Smooth muscle cell (in vitro differentiated cells): ENCODE measurements at regions not wholly inside any gene's neighbourhood (a gene's known extent, or its start where the extent isn't known, plus 50 kb on each side); places are given as distances from the start of the nearest gene placed in this dataset.
A peak's percentile ranks its signal among the peaks of the same experiment; 100 is the strongest.

Experiments used
- DNase-seq: peaks from one replicate; lab custom pipeline; 2025; ENCODE audit not compliant: unreplicated experiment; lab: John Stamatoyannopoulos, UW
- H2AFZ ChIP-seq: fragments of 200-600 bp; sonication (generic); 2 replicates; pipeline ENCODE4 v1.6.0; 2016; ENCODE audit warnings: antibody characterized with exemption, low read depth, mild to moderate bottlenecking
- H3F3A ChIP-seq: fragments of 200-600 bp; sonication (generic); 2 replicates; pipeline ENCODE4 v1.6.0; 2017; ENCODE audit warnings: antibody characterized with exemption, low read depth
- H3K27ac ChIP-seq: fragments of 200-600 bp; sonication (generic); 2 replicates; pipeline ENCODE4 v1.5.1; 2016; ENCODE audit warnings: low read depth, mild to moderate bottlenecking
- H3K27me3 ChIP-seq: fragments of 200-600 bp; sonication (generic); 2 replicates; pipeline ENCODE4 v1.6.1; 2016; ENCODE audit warnings: low read depth, mild to moderate bottlenecking
- H3K36me3 ChIP-seq: fragments of 200-600 bp; sonication (generic); 2 replicates; pipeline ENCODE4 v1.5.1; 2016; ENCODE audit warnings: low read depth
- H3K4me1 ChIP-seq: fragments of 200-600 bp; sonication (generic); 2 replicates; pipeline ENCODE4 v1.5.1; 2016; ENCODE audit warnings: low read depth
- H3K4me2 ChIP-seq: fragments of 200-600 bp; sonication (generic); 2 replicates; pipeline ENCODE4 v1.6.0; 2016; ENCODE audit warnings: mild to moderate bottlenecking
- H3K4me3 ChIP-seq: fragments of 200-600 bp; sonication (generic); 2 replicates; pipeline ENCODE4 v1.5.1; 2016; ENCODE audit warnings: mild to moderate bottlenecking
- H3K79me2 ChIP-seq: fragments of 200-600 bp; sonication (generic); 2 replicates; pipeline ENCODE4 v1.6.0; 2016; ENCODE audit warnings: low read depth, mild to moderate bottlenecking
- H3K9ac ChIP-seq: fragments of 200-600 bp; sonication (generic); 2 replicates; pipeline ENCODE4 v1.6.0; 2016; ENCODE audit warnings: low read depth
- H3K9me3 ChIP-seq: fragments of 200-600 bp; sonication (generic); replicated peaks from 2 replicates; pipeline ENCODE4 v1.5.1; 2016; ENCODE audit warnings: low read depth
- H4K20me1 ChIP-seq: fragments of 200-600 bp; sonication (generic); 2 replicates; pipeline ENCODE4 v1.6.0; 2016; ENCODE audit warnings: low read depth
- WGBS: methylation state at CpG from one replicate; pipeline ENCODE4 v1.1.7; 2016; ENCODE audit warnings: low lambda C conversion rate; 5-methylcytosine and 5-hydroxymethylcytosine counted together
- TF ChIP-seq, protein P1 (sequence below): fragments of 200-600 bp; sonication (generic); IDR thresholded peaks from 2 replicates; pipeline ENCODE4 v1.5.1; 2017; ENCODE audit warnings: borderline replicate concordance, mild to moderate bottlenecking, antibody characterized with exemption; ENCODE audit not compliant: insufficient read depth, poor library complexity, severe bottlenecking

GRCh38 chr4:110975338-110975737 is 352.5 kb upstream of the PITX2 start:
- WGBS: 78% methylated on average over 6 of the region's 6 CpGs
- Histone ChIP-seq H3K79me2 (no peaks in the 10 kb centered on the region), H3F3A (no peaks in the 10 kb centered on the region), H3K9me3 (no peaks in the 10 kb centered on the region), H3K4me1 (peaks cover 3% of the 10 kb centered on the region), H2AFZ (no peak overlapping the region), H3K9ac (no peak overlapping the region), H3K36me3 (no peaks in the 10 kb centered on the region), H3K4me2 (no peak overlapping the region), H3K27me3 (no peaks in the 10 kb centered on the region), H4K20me1 (no peaks in the 10 kb centered on the region), H3K4me3 (no peak overlapping the region), H3K27ac (no peak overlapping the region)
- TF ChIP-seq, protein P1, sequence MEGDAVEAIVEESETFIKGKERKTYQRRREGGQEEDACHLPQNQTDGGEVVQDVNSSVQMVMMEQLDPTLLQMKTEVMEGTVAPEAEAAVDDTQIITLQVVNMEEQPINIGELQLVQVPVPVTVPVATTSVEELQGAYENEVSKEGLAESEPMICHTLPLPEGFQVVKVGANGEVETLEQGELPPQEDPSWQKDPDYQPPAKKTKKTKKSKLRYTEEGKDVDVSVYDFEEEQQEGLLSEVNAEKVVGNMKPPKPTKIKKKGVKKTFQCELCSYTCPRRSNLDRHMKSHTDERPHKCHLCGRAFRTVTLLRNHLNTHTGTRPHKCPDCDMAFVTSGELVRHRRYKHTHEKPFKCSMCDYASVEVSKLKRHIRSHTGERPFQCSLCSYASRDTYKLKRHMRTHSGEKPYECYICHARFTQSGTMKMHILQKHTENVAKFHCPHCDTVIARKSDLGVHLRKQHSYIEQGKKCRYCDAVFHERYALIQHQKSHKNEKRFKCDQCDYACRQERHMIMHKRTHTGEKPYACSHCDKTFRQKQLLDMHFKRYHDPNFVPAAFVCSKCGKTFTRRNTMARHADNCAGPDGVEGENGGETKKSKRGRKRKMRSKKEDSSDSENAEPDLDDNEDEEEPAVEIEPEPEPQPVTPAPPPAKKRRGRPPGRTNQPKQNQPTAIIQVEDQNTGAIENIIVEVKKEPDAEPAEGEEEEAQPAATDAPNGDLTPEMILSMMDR: no peak
- no peak for DNase-seq

- Histone ChIP-seq H2AFZ (peak overlapping the region; percentile 49), H3K27ac (peak overlapping the region; percentile 25), H3K4me1 (peaks cover 3% of the 10 kb centered on the region), H3K36me3 (no peaks in the 10 kb centered on the region), H3K4me3 (no peak overlapping the region), H3K9ac (no peak overlapping the region), H3K4me2 (peak overlapping the region; percentile 16), H3K27me3 (no peaks in the 10 kb centered on the region), H3F3A (peaks cover 2% of the 10 kb centered on the region), H4K20me1 (no peaks in the 10 kb centered on the region), H3K79me2 (no peaks in the 10 kb centered on the region), H3K9me3 (no peaks in the 10 kb centered on the region)
- TF ChIP-seq, protein P1: no peak
- DNase-seq: no peak
- WGBS: 31% methylated on average over 2 of the region's 2 CpGs
Observed at GRCh38 chr4:110977554-110977953, 354.7 kb upstream of the PITX2 start.

- H4K20me1 ChIP-seq: no peaks in the 10 kb centered on the region
- no peak overlapping the region for H2AFZ ChIP-seq
- H3K36me3 ChIP-seq: no peaks in the 10 kb centered on the region
- WGBS: 89% methylated on average over 2 of the region's 2 CpGs
- peaks cover 2% of the 10 kb centered on the region for H3F3A ChIP-seq
- H3K9me3 ChIP-seq: no peaks in the 10 kb centered on the region
- H3K9ac ChIP-seq: no peak overlapping the region
- no peak overlapping the region for H3K27ac ChIP-seq
- no peak for DNase-seq
- no peaks in the 10 kb centered on the region for H3K27me3 ChIP-seq
- TF ChIP-seq, protein P1: no peak
- H3K4me1 ChIP-seq: peaks cover 3% of the 10 kb centered on the region
- H3K4me2 ChIP-seq: no peak overlapping the region
- H3K79me2 ChIP-seq: no peaks in the 10 kb centered on the region
- no peak overlapping the region for H3K4me3 ChIP-seq
Observed at GRCh38 chr4:110978761-110979160, 355.9 kb upstream of the PITX2 start.

- H3K9me3 ChIP-seq: no peaks in the 10 kb centered on the region
- no peaks in the 10 kb centered on the region for H4K20me1 ChIP-seq
- WGBS: 13% methylated on average over 1 of the region's 1 CpG
- H3K4me1 ChIP-seq: peaks cover 6% of the 10 kb centered on the region
- H3K27me3 ChIP-seq: no peaks in the 10 kb centered on the region
- DNase-seq: no peak
- no peak overlapping the region for H3K27ac ChIP-seq
- no peak overlapping the region for H3K9ac ChIP-seq
- H2AFZ ChIP-seq: no peak overlapping the region
- TF ChIP-seq, protein P1: no peak
- no peaks in the 10 kb centered on the region for H3K36me3 ChIP-seq
- peaks cover 2% of the 10 kb centered on the region for H3F3A ChIP-seq
- peak overlapping the region; percentile 46 for H3K4me2 ChIP-seq
- no peak overlapping the region for H3K4me3 ChIP-seq
- no peaks in the 10 kb centered on the region for H3K79me2 ChIP-seq
Observed at GRCh38 chr4:110982486-110982885, 359.6 kb upstream of the PITX2 start.
